GM06990 (cell line): ENCODE measurements at regions not wholly inside any gene's neighbourhood (a gene's known extent, or its start where the extent isn't known, plus 50 kb on each side); places are given as distances from the start of the nearest gene placed in this dataset.
"Not testable (repeated sequence)": the region's sequence is repeated elsewhere in the genome, so short reads cannot be mapped to it uniquely, and the experiment has no call there.

Source experiments
- DNase-seq: peaks from one replicate; pipeline ENCODE4 v3.0.0-alpha.2; 2011; ENCODE audit not compliant: insufficient read length; ENCODE audit errors: extremely low read depth
- H3K27me3 ChIP-seq: replicated peaks from 2 replicates; pipeline ENCODE4 v1.6.0; 2011; ENCODE audit warnings: low read length; ENCODE audit not compliant: control insufficient read depth, insufficient read depth
- H3K36me3 ChIP-seq: 2 replicates; pipeline ENCODE4 v1.5.1; 2011; ENCODE audit warnings: low read length; ENCODE audit not compliant: control insufficient read depth, insufficient read depth
- H3K4me3 ChIP-seq: replicated peaks from 2 replicates; pipeline ENCODE4 v1.5.1; 2011; ENCODE audit warnings: low read depth, mild to moderate bottlenecking, control low read depth, low read length
- CTCF ChIP-seq: IDR thresholded peaks from 2 replicates; pipeline ENCODE4 v1.5.1; 2011; ENCODE audit warnings: low read length, control low read depth, mild to moderate bottlenecking, inconsistent platforms; ENCODE audit not compliant: insufficient read depth, poor library complexity, severe bottlenecking

DNA sequence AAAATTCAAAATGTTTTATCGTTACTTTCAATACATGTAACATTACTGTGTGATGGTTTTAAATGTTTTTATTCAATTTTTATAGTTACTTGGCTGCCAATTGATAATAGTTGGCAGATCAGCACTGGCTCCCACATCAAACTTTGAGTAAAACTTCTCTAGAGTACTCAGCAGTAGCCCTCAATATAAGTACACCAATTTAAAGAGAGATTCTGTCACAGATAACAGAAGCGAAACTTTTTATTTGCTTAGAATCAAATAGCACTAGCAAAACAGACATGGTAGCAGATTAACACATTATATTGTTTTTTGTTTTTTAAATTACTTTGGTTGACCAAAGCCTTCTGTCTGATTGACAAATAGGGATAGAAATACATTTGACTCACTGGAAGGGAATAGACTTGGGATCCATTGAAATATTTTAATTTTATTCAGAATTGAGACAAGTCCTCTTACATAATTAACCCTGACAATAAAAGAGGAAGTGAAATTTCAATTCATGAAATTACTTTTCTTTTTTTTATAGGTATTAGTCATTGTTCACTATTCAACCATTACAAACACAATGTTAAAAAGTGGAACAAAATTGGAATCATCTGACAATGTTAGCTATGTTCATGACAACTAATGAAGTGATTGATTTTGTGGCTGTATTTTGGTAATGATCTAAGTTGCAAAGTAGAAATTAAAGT, 554.9 kb downstream of the KLHL4 start:
- no peaks in the 10 kb centered on the region for H3K27me3 ChIP-seq
- DNase-seq = no peak
- no peaks in the 10 kb centered on the region for H3K36me3 ChIP-seq
- TF ChIP-seq CTCF = no peak
- no peak overlapping the region for H3K4me3 ChIP-seq

- no peak for TF ChIP-seq CTCF
These were observed 584.4 kb downstream of the KLHL4 start for GRCh38 chrX:88101968-88102367.

GRCh38 chrX:88135735-88136134, 611.3 kb upstream of the CPXCR1 start:
- no peaks in the 10 kb centered on the region for H3K27me3 ChIP-seq
- H3K36me3 ChIP-seq = no peaks in the 10 kb centered on the region
- no peak for DNase-seq
- H3K4me3 ChIP-seq = no peak overlapping the region
- TF ChIP-seq CTCF = no peak

More at GRCh38 chrX:88101968-88102367, 584.4 kb downstream of the KLHL4 start:
- H3K36me3 ChIP-seq = no peaks in the 10 kb centered on the region
- DNase-seq = no peak
- H3K27me3 ChIP-seq = no peaks in the 10 kb centered on the region
- no peak overlapping the region for H3K4me3 ChIP-seq

DNA sequence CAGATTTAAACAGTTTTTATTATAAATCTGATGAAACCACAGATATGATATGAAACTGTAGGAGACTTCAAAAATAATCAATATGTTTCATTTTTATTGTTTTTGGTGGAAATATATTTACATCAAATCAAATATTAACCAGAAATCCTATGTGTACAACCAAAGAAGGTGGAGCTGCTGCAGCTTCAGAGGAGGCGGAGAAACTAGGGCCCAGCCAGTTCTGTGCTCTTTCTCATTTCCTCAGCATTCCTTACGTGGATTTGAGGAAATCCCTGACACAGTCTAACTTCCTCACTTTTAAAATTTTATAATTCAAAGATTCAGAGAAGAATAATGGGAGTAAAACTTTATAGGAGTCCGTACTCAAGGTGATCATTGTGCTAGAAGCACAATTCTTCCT, 610.7 kb upstream of the CPXCR1 start:
- H3K36me3 ChIP-seq = no peaks in the 10 kb centered on the region
- H3K4me3 ChIP-seq = no peak overlapping the region
- no peak for TF ChIP-seq CTCF
- H3K27me3 ChIP-seq = no peaks in the 10 kb centered on the region
- DNase-seq = no peak

GRCh38 chrX:88146577-88146976, 600.4 kb upstream of the CPXCR1 start:
- Histone ChIP-seq H3K36me3 (no peaks in the 10 kb centered on the region), H3K4me3 (no peak overlapping the region), H3K27me3 (no peaks in the 10 kb centered on the region)
- TF ChIP-seq CTCF = no peak
- DNase-seq = no peak

GRCh38 chrX:88170553-88170952, 576.5 kb upstream of the CPXCR1 start:
- DNase-seq = no peak
- no peak for TF ChIP-seq CTCF
- Histone ChIP-seq H3K36me3 (no peaks in the 10 kb centered on the region), H3K27me3 (no peaks in the 10 kb centered on the region), H3K4me3 (no peak overlapping the region)

DNA sequence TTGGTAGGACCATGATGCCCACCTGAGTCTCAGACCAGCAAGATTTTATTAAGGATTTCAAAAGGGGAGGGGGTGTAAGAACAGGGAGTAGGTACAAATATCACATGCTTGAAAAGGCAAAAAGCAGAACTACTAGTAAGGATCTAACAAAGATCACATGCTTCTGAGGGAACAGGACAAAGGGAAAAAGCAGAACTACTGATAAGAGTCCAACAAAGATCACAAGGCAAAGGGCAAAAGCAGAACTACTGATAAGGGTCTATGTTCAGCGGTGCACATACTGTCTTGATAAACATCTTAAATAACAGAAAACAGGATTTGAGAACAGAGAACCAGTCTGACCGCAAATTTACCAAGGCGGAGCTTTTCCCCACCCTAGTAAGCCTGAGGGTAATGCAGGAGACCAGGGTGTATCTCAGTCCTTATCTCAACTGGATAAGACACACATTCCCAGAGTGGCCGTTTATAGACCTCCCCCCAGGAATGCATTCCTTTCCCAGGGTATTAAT, 573.0 kb upstream of the CPXCR1 start:
- not testable (repeated sequence) for DNase-seq, H3K4me3 ChIP-seq, H3K36me3 ChIP-seq, H3K27me3 ChIP-seq
